DMS53 (cell line): ENCODE measurements at regions not wholly inside any gene's neighbourhood (a gene's known extent, or its start where the extent isn't known, plus 50 kb on each side); places are given as distances from the start of the nearest gene placed in this dataset.
A peak's percentile ranks its signal among the peaks of the same experiment; 100 is the strongest.

ENCODE experiments used
- DNase-seq: peaks from one replicate; lab custom pipeline; 2025; lab: John Stamatoyannopoulos, UW

DNA sequence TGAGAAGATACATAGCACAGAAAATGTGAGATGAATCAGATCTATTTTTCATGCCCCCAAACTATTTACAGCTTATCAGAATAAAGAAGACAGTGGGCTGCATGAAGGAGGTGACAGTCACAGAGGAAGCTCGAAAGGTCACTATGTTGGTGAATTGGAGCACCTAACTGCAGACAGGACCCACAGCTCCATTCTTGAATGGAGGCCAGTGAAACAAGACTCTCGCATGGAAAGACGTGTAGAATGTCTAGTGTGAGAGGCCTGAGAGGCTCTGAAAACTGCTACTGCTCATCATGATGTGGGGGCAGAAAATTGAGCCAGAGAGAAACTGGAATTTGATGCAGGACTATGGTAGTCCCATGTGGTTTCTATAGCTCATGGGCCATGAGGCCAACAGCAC lies 60.3 kb upstream of the CCDC190 start:
- no peak for DNase-seq

DNA sequence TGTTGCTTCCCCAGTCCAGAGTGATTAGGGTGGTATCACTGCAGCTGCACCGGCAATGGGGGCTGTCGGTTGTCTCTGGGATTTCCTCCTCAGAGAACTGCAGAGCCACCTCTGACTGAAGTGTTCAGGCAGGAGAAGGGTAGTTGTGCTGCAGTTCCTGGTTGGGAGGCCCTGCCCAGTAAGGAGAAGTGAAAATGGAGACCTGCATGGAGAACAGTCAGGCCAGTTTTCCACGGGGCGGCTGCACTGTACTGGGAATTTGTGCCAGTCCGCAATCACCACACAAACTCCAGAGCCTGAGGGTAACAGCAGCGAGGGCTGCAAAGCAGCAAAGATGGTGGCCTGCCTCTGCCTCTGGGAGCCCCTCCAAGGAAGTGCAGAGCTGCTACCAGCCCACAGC lies 58.1 kb upstream of the CCDC190 start:
- DNase-seq, result no peak

DNA sequence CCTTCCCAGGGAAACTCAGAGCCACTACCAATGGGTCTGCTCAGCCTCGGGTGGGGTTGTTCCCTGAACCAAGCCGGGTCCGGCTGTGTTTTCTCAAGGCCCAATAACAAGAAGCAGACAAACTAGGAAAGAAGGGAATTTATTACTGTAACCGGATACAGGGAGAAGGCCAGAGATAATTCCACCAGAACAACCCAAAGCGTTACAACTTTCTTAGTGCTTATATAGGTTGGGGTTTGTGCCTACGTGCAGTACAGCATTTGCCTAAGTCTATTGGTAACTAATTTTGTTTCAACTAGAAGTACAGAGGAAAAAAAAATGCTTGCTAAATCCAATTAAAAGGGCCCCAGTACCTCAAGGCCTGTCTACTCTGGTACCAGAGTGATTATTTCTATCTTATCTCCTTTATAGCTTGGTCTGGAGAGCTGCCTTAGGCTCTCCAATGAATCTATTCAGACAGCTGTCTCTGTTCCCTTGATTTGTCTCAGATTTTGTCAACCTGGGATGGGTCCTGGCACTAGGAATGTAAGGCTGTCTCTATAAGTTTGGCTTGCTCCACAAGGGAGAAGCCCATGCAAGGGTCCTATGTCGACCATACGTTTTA lies 57.3 kb upstream of the CCDC190 start:
- no peak for DNase-seq

DNA sequence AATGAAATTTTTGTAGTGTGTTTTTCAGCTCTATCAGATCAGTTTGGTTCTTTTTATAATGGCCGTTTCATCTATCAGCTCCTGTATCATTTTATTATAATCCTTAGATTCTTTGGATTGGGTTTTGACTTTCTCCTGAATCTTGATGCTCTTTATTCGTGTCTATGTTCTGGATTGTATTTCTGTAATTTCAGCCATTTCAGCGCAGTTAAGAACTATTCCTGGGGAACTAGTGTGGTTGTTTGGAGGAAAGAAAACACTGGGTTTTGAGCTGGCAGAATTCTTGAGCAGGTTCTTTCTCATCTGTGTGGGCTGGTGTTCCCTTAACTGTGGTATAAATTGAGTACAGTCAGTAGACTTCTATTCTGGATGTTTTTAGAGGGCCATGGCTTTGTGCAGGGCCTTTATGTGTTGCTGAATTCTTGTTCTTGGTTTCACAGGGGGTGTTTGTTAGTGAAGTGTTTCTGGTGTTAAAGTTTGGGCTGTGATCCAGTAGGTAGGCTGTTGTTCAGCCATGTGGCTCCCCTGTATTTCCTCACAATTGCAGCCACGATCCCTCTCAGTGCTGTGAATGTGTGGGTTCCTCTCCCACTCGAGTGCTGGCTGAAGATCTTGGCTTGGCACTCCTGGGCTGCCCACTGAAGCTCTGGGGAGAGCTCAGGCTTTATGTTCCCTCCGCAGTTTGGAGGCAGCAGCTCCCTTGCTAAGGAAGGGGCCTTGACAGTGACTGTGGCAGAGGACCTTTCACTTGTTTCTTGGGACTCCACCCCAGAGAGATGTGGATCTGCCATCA lies 56.0 kb upstream of the CCDC190 start:
- no peak for DNase-seq

DNA sequence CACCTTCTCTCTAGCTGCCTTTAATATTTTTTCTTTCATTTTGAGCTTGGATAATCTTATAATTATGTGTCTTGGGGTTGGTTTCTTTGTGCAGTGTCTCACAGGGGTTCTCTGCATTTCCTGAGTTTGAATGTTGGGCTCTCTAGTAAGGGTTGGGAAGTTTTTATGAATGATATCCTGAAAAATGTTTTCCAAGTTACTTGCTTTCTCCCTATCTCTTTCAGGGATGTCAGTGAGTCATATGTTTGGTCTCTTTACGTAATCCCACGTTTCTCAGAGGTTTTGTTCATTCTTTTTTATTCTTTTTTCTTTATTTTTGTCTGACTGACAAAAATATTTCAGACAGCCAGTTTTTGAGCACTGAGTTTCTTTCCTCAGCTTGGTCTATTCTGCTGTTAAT lies 55.4 kb upstream of the CCDC190 start:
- DNase-seq, result no peak

DNA sequence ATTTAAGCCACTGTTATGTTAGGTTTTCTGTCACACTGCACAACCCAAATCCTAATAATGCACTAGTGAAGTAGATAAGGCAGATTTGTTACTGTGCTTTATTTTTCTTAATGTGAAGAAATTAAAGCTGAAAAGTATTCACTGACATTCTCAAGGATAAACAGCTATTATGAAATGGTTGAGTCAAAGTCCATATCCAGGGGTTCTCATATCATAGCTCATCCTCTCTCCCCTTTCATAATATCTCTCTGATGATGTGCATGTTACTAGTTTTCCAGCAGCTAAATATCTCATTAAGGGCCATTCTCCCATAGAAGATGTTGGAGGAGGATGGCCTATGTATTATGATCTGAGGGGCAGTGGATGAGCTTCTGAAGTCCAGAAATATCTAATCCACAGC lies 53.6 kb upstream of the CCDC190 start:
- DNase-seq, result no peak

DNA sequence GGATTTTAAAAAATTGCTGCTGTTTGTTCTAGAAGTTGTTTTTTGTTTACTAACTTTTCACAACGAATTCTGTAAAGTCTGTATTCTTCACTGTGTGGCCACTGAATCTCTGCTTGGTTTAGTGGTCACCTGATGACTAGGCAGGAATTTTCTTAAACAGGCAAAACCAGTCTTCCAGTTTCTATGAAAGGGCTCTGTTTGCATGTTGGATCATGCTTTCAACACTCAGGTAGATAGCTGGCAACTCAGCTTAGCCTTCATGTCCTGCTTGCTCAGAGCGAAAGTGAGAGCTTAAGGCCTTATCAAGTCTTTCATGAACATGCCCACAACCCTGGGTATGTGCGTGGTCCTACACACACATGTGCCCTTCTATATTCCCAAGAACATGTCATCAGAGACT lies 52.4 kb upstream of the CCDC190 start:
- peak; percentile 60 for DNase-seq

DNA sequence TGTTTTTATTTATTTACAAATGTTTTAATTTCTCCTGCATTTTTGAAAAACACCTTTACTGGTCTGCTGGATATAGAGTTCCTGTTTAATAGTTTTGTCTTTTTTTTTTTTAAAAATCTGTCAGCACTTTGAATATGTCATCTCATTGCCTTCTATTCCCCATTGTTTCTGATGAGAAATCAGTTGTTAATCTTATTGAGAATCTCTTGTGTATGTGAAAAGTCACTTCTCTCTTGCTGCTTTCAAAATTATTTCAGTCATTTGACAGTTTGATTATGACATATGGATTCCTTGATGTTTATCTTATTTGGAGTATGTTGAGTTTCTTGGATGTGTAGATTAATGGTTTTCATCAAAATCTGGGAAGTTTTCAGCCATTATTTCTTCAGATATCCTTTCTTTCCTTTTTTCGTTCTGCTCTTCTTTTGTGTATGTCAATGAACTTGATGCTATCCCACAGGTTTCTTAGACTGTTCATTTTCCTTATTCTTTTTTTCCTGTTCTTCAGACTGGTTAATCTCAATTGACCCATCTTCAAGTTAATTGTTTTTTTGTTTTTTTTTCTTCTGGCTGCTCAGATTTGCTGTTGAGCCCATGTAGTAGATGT lies 51.2 kb upstream of the CCDC190 start:
- DNase-seq, result peak; percentile 16
